OCI-LY7 (cell line): ENCODE measurements at regions not wholly inside any gene's neighbourhood (a gene's known extent, or its start where the extent isn't known, plus 50 kb on each side); places are given as distances from the start of the nearest gene placed in this dataset.

Experiments used
- BruUV-seq: library from RNA; stranded (reverse); fragments of 400-500 nt; replicated peaks from 2 replicates; lab custom pipeline; 2021; lab: Mats Ljungman, UMichigan
- CTCF ChIA-PET: fragments of 300-600 bp; sonication (Branson Sonifier 250); formaldehyde crosslinking; loops from one replicate; lab custom pipeline; 2022; ENCODE audit warnings: antibody characterized with exemption; ENCODE audit not compliant: unreplicated experiment; lab: Charles Lee
- POLR2A ChIA-PET: fragments of 300-600 bp; sonication (Branson Sonifier 250); formaldehyde crosslinking; loops from one replicate; lab custom pipeline; 2022; ENCODE audit warnings: antibody characterized with exemption; lab: Charles Lee
- DNase-seq: peaks from one replicate; pipeline ENCODE4 v3.0.0-alpha.2; 2015; ENCODE audit warnings: low spot score
- H2AFZ ChIP-seq: fragments of 200-600 bp; sonication (generic), shearing (Covaris generic); 2 replicates; pipeline ENCODE4 v1.6.1; 2014; ENCODE audit warnings: mild to moderate bottlenecking, antibody characterized with exemption, low read length, moderate library complexity
- H3K27ac ChIP-seq: fragments of 200-600 bp; sonication (generic); 2 replicates; pipeline ENCODE4 v1.5.1; 2014; ENCODE audit warnings: mixed run types, low read depth, mild to moderate bottlenecking, moderate library complexity, low read length, inconsistent platforms; ENCODE audit not compliant: poor library complexity, severe bottlenecking
- H3K36me3 ChIP-seq: fragments of 200-600 bp; sonication (generic); 2 replicates; pipeline ENCODE4 v1.6.1; 2014; ENCODE audit warnings: mild to moderate bottlenecking, antibody characterized with exemption, low read length, moderate library complexity, mixed read lengths; ENCODE audit not compliant: insufficient read depth
- H3K4me1 ChIP-seq: fragments of 200-600 bp; sonication (generic); 2 replicates; pipeline ENCODE4 v1.5.1; 2014; ENCODE audit warnings: mild to moderate bottlenecking, low read length; ENCODE audit not compliant: insufficient read depth, poor library complexity, severe bottlenecking
- H3K4me2 ChIP-seq: fragments of 200-600 bp; sonication (generic); 2 replicates; pipeline ENCODE4 v1.6.1; 2014; ENCODE audit warnings: mild to moderate bottlenecking, low read length
- H3K4me3 ChIP-seq: fragments of 200-600 bp; sonication (generic); 2 replicates; pipeline ENCODE4 v1.5.1; 2014; ENCODE audit warnings: mild to moderate bottlenecking, low read depth, low read length; ENCODE audit not compliant: poor library complexity, severe bottlenecking
- H3K79me2 ChIP-seq: fragments of 200-600 bp; sonication (generic); 2 replicates; pipeline ENCODE4 v1.6.1; 2016; ENCODE audit warnings: low read depth, mild to moderate bottlenecking, low read length, moderate library complexity, mixed read lengths; ENCODE audit not compliant: insufficient read depth
- H3K9me2 ChIP-seq: fragments of 200-600 bp; sonication (generic); 2 replicates; pipeline ENCODE4 v1.6.1; 2016; ENCODE audit warnings: mild to moderate bottlenecking, low read length, mixed read lengths; ENCODE audit not compliant: insufficient read depth
- H3K9me3 ChIP-seq: fragments of 200-600 bp; sonication (generic); 2 replicates; pipeline ENCODE4 v1.6.1; 2014; ENCODE audit warnings: mild to moderate bottlenecking, mixed run types, low read length, mixed read lengths
- H4K20me1 ChIP-seq: fragments of 200-600 bp; sonication (generic); 2 replicates; pipeline ENCODE4 v1.6.1; 2014; ENCODE audit warnings: mild to moderate bottlenecking, antibody characterized with exemption, low read length, moderate library complexity, mixed read lengths; ENCODE audit not compliant: insufficient read depth
- EZH2phosphoT487 ChIP-seq: fragments of 200-600 bp; sonication (generic); IDR thresholded peaks from 2 replicates; pipeline ENCODE4 v1.6.1; 2018; ENCODE audit warnings: low read depth, borderline replicate concordance, mild to moderate bottlenecking, mixed run types, antibody characterized with exemption, low read length, moderate library complexity, mixed read lengths
- intact Hi-C: fragments of 100-400 bp; cut with micrococcal nuclease; formaldehyde crosslinking; loops from one replicate; pipeline ENCODE4 v1.10.0; 2022; ENCODE audit not compliant: unreplicated experiment
- TF ChIP-seq, protein P1 (sequence below): fragments of 200-600 bp; sonication (generic); conservative IDR thresholded peaks from 2 replicates; pipeline ENCODE4 v1.5.1; 2014; ENCODE audit warnings: mild to moderate bottlenecking, antibody characterized with exemption, low read length, moderate library complexity, mixed read lengths

DNA sequence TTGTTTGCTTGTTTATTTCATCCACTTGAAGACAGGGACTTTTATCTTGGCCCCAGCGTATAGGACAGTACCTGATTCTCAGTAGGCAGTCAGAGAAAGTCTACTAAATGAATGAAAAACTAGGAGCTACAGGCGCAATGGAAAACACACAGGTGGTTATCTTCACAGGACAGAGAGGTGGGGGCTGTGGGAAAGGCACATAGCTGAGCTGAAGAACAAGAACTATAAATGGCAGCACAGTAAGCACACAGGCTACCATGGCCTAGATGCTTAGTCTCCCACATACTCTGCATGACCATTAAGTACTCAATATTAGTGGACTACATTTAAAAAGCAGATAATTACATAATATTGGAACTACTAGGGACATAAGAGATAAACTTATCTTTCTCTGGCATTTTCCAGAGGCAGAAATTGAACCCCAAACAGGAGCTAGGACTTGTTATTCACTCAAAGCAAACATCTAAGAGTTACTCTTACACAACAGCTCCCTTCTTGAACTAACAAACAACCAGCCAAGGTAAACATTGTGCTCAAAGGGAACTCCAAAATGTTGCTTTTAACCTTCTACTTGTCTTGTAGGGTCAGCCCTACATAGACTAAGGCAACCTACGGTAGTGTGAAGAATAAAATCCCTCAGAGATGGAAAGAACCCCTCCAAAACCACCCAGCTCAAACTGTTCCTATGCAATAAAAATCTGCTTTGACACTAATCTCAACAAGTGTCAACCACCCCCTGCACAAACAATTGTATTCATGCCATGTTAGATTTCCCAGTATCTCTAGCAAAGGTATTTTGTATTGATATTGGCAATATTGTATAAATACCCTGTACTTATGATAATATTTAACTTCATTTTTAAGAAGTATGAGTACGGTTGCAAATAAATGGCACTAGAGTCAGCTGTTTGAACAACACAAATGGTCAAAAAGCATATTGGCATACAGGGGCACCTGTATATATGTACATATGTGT lies 593.6 kb downstream of the KLHL13 start:
- no peaks in the 10 kb centered on the region for H3K4me1 ChIP-seq
- ChIA-PET CTCF (no interaction called here), POLR2A (no interaction called here)
- no peak overlapping the region for H3K4me2 ChIP-seq
- no peaks in the 10 kb centered on the region for H3K9me3 ChIP-seq
- no peaks in the 10 kb centered on the region for H4K20me1 ChIP-seq
- TF ChIP-seq, protein P1, sequence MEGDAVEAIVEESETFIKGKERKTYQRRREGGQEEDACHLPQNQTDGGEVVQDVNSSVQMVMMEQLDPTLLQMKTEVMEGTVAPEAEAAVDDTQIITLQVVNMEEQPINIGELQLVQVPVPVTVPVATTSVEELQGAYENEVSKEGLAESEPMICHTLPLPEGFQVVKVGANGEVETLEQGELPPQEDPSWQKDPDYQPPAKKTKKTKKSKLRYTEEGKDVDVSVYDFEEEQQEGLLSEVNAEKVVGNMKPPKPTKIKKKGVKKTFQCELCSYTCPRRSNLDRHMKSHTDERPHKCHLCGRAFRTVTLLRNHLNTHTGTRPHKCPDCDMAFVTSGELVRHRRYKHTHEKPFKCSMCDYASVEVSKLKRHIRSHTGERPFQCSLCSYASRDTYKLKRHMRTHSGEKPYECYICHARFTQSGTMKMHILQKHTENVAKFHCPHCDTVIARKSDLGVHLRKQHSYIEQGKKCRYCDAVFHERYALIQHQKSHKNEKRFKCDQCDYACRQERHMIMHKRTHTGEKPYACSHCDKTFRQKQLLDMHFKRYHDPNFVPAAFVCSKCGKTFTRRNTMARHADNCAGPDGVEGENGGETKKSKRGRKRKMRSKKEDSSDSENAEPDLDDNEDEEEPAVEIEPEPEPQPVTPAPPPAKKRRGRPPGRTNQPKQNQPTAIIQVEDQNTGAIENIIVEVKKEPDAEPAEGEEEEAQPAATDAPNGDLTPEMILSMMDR: no peak
- no peak for TF ChIP-seq EZH2phosphoT487
- no peaks in the 10 kb centered on the region for H3K9me2 ChIP-seq
- H3K27ac ChIP-seq: no peak overlapping the region
- DNase-seq: no peak
- no peak overlapping the region for H3K4me3 ChIP-seq
- intact Hi-C loops: no loop called here
- no peak overlapping the region for H2AFZ ChIP-seq
- H3K36me3 ChIP-seq: no peaks in the 10 kb centered on the region
- BruUV-seq: no TSS peak
- no peaks in the 10 kb centered on the region for H3K79me2 ChIP-seq

DNA sequence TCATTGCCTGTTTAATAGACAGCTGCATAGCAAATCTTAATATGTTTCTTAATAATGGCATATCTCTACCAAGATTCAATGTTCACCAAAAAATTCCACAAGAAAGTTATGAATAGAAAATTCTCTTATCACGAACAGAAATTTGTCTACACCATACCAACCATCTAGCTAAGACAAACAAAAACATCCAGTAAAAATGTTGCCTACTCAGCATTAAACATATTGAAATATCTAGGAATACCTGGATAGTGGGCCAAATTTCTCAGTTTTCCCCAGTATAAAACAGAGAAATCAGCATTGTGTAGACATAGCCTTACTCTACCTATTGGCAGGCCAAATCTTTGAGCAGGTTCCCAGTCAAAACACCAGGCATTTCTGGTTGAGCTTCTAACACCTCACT lies 598.6 kb downstream of the KLHL13 start:
- no peaks in the 10 kb centered on the region for H3K4me1 ChIP-seq
- DNase-seq: no peak
- H3K4me2 ChIP-seq: no peak overlapping the region
- H3K9me3 ChIP-seq: no peaks in the 10 kb centered on the region
- ChIA-PET CTCF (no interaction called here), POLR2A (no interaction called here)
- H3K36me3 ChIP-seq: no peaks in the 10 kb centered on the region
- no peaks in the 10 kb centered on the region for H3K79me2 ChIP-seq
- intact Hi-C loops: no loop called here
- no peaks in the 10 kb centered on the region for H4K20me1 ChIP-seq
- no peak overlapping the region for H3K4me3 ChIP-seq
- H3K27ac ChIP-seq: no peak overlapping the region
- TF ChIP-seq EZH2phosphoT487: no peak
- TF ChIP-seq, protein P1: no peak
- H2AFZ ChIP-seq: no peak overlapping the region
- BruUV-seq: no TSS peak
- no peaks in the 10 kb centered on the region for H3K9me2 ChIP-seq

DNA sequence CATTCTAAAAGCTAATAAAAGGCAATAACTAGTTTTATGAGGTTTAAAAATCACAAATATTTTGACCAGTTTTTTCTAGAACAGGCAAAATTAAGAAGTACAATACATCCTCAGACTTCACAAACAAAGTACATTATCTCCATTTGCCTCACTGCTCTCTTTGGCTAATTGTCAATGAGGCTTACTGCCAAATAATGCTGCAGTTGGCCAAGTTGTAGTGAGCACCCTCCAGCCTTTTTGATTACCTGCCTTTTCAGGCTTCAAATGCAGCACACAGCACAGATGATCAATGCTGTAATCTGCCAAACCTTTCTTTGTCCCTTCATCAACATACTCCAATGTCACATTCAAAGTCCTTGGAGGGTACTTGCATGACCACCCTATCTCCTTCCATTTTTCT lies 605.2 kb downstream of the KLHL13 start:
- Histone ChIP-seq H3K4me2 (no peak overlapping the region), H3K36me3 (no peaks in the 10 kb centered on the region), H3K4me3 (no peak overlapping the region), H4K20me1 (no peaks in the 10 kb centered on the region), H3K9me3 (no peaks in the 10 kb centered on the region), H3K9me2 (no peaks in the 10 kb centered on the region), H3K4me1 (no peaks in the 10 kb centered on the region), H2AFZ (no peak overlapping the region), H3K27ac (no peak overlapping the region), H3K79me2 (no peaks in the 10 kb centered on the region)
- no peak for DNase-seq
- no TSS peak for BruUV-seq
- intact Hi-C loops: no loop called here
- ChIA-PET CTCF (no interaction called here), POLR2A (no interaction called here)
- TF ChIP-seq EZH2phosphoT487: no peak
- TF ChIP-seq, protein P1: no peak
